ENCODE measurements at regions not wholly inside any gene's neighbourhood (a gene's known extent, or its start where the extent isn't known, plus 50 kb on each side); places are given as distances from the start of the nearest gene placed in this dataset.

GRCh38 chr11:76260296-76260925 lies 54.1 kb upstream of the WNT11 start:
- no peak for TF ChIP-seq POLR2A (IDR thresholded peaks at IDR 0.05; ENCODE audit: low read depth)
- no peak for TF ChIP-seq CTCF (IDR thresholded peaks at IDR 0.05)
- TF ChIP-seq POLR2AphosphoS5 (IDR thresholded peaks at IDR 0.05): no peak
